Activated CD8-positive, alpha-beta memory T cell treated with anti-CD3 and anti-CD28 coated beads for 36 hours (primary cell): ENCODE measurements at regions not wholly inside any gene's neighbourhood (a gene's known extent, or its start where the extent isn't known, plus 50 kb on each side); places are given as distances from the start of the nearest gene placed in this dataset.
"Not testable (repeated sequence)": the region's sequence is repeated elsewhere in the genome, so short reads cannot be mapped to it uniquely, and the experiment has no call there.

Experiments used
- CTCF ChIA-PET: fragments of 350-600 bp; sonication (Branson Sonifier 250); formaldehyde crosslinking; loops from one replicate; lab custom pipeline; 2021; ENCODE audit warnings: antibody characterized with exemption; lab: Charles Lee
- POLR2A ChIA-PET: fragments of 350-600 bp; sonication (Branson Sonifier 250); formaldehyde crosslinking; loops from one replicate; lab custom pipeline; 2021; ENCODE audit warnings: antibody characterized with exemption; lab: Charles Lee

DNA sequence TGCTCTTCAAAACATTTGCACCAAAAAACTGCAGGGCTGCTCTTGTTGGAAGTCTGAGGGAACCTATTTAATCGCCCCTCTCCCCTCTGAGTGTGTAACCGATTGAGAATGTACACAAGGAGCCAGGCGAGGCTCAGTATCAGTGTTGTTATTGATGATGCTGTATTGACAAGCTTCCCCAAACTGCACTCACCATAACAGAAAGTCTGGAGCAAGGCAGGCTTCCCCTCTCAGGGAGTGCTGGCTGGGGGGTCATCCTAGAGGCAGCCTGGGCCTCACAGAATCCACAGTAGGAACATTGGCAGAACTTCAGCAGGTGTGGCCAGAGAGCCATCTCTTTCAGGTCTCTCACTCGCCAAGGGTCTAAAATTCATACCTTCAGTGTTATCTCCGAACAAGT, 58.1 kb upstream of the TUNAR start:
- ChIA-PET POLR2A (no interaction called here), CTCF (no interaction called here)

DNA sequence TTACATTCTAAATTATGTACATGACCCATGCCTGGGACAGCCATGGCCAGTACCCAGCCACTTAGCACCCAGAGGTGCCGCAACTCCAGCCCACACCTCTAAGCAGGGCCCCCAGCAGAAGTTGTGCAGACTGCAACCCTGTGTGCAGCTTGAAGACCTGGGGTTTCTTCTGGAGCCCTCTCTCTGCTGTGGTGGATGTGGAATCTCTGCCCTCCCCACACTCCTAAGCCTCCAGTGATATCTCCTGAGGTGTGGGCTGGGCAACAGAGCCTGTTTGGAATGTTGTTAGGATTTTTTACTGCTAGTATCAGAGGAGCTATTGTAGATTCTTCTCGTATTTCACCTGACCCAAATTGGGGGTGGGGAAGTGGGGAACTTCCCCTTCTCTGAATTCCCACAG, 59.4 kb upstream of the TUNAR start:
- POLR2A ChIA-PET: no interaction called here
- CTCF ChIA-PET: no interaction called here

DNA sequence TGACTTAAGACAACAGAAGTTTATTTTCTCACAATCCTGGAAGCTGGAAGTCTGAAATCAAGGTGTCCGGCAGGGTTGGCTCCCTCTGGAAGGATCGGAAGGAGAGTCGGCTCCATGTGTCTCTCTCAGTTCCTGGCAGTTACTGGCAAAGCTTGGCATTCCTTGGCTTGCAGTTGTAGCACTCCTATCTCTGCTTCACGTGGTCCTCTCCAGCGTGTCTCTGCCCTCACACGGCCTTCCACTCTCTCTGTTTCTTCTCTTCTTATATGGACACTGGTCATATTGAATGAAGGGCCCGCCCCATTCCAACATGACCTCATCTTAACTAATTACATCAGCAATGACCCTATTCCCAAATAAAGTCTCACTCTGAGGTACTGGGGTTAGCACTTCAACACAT, 60.1 kb upstream of the TUNAR start:
- ChIA-PET CTCF (no interaction called here), POLR2A (no interaction called here)

DNA sequence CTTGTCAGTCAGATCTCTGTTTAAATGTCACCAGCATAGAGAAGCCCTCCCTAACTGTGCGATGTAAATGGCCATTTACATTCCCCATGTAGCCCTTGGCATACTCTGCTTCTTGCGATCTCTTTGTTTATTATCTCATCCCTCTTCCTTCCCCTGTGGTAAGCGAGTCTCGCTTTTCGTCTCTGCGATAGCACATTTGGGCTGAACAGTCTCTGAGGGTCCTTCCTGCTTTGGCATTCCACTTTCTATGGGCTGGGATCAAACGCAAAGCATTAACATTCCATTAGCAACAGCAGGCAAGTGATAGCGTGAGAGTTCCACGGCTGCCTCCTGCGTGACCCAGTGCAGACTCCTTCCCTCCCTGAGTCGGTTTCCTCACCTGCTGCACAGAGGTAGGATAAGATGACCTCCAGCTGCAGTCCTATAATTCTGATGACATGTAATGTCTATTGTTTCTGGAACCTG, 61.4 kb upstream of the TUNAR start:
- POLR2A ChIA-PET: no interaction called here
- CTCF ChIA-PET: no interaction called here

DNA sequence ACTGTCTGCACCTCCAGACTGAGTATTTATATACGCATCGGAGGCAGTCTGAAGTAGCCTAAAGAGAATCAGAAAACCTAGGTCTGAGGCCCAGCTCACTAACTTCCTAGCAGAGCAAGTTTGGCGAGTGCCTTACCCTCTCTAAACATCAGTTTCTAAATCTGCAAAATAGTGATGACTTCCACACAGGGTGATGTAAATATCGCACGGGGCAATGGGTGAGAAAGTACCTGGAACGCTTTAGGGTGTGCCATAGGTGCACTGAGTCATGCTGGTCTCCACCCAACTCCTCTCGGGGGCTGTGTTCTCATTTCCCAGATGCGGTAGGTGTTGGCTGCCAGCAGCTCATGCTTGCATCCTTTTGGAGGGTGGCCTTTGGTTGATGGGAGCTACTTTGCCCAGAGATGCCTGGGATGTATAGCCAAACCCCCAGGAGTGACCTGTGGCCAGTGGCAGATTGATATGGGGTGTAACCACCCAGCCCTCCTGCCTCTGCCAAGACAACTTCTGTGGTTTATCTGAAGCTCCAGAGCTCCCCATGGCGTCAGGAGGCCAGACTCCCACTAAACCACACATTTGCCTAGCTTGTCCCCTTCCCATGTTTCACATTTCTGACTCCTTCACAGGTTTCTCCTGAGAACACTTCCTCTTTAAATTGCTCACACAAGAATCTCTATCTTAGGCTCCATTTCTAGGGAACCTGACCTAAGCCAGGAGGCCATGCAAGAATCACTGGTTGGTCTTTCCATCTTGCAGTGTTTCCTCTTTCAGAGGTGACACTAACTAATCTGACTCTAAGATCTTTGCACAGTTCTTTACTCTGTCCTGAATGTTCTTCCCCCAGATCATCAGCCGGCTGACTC, 62.0 kb upstream of the TUNAR start:
- CTCF ChIA-PET: no interaction called here
- POLR2A ChIA-PET: no interaction called here

DNA sequence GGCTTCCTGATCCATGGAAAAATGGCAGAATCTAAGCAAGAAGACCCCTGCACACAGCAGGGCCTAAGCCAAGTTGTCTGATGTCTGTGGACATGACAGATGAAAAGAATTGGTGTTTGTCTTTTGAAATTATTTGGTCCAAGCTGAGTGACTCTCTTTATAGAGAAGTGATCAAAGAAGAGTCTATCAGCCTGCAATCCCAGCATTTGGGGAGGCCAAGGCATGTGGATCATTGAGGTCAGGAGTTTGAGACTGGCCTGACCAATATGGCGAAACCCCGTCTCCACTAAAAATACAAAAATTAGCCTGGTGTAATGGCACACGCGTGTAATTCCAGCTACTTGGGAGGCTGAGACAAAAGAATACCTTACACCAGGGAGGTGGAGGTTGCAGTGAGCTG, 64.8 kb upstream of the TUNAR start:
- POLR2A ChIA-PET: no interaction called here
- CTCF ChIA-PET: no interaction called here

DNA sequence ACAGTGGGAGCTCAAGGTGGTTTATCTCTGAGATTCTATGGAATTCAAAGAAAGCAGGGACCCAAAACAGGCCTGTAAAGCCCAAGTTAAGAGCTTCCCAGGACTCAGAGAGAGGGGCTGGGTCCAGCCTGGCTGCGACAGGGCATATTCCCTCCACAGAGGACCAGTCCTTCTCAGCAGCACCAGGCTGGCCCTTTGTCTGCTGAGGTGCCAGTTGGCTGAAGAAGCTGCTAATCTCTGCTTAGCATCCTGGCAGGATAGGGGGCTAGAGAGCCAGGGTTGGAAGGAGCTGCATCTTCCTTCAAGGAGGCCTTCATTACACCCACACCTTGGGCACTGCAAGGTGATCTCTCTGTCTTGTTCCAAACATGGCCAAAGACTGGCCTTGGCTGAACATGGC, 68.3 kb upstream of the TUNAR start:
- POLR2A ChIA-PET: no interaction called here

DNA sequence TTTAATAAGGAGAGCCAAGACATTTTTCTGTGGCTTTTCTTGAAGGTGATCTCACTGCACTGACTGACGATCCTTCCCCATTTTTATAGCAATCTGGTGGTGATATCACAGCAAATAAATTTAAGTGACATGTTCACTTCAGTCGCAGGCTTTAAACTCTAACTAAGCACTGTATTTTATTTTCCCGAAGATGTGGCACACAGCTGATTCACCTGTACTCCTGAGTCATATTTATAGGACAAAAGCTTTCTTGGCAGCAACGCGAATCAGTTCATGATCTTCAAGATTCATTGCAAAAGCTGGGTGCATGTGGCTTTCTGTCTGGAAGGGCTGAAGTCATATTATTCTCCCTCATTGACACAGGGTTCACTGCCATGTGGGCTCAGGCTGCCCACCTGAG, 79.8 kb upstream of the TUNAR start:
- CTCF ChIA-PET: no interaction called here
- POLR2A ChIA-PET: no interaction called here

More for the DNA sequence above, 68.3 kb upstream of the TUNAR start:
- CTCF ChIA-PET: no interaction called here

DNA sequence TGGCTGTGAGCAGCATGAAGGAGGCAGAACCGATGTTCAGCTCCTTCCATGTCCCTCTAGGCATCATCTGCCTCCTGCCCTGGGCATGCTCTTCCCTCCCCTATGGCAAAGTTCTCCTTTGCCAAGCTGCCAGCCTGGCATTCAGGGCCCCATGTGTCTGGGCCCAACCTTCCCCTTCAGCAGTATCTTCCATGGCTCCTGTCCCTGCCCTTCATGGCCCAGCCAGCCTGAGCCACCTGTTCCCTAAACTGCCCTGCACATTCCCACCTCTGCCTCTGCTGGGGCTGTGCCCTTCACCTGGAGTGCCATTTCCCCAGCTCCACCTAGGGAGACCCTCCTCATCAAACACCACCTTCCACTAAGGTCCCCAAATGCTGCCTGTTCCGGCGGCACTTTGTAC, 74.0 kb upstream of the TCL1A start:
- POLR2A ChIA-PET: no interaction called here
- CTCF ChIA-PET: no interaction called here

DNA sequence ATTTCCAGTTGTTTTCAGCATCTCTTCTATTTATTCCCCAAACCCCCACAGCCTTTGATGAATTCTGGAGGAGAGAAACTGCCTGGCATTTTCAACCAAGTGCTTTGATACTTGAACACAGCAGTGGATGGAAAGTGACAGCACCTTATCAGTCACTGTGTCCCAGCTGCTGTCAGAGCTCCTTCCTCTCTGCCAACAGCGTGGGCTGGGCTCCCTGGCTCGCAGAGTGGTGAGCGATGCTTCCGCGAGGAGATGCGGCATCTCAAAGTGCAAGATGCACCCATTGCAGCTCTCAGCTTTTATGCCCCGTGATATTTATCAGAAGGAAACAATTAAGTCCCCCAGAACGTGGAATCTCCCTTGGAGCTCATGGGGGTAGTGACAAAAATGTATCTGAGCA, 72.6 kb upstream of the TCL1A start:
- CTCF ChIA-PET: no interaction called here
- POLR2A ChIA-PET: no interaction called here

DNA sequence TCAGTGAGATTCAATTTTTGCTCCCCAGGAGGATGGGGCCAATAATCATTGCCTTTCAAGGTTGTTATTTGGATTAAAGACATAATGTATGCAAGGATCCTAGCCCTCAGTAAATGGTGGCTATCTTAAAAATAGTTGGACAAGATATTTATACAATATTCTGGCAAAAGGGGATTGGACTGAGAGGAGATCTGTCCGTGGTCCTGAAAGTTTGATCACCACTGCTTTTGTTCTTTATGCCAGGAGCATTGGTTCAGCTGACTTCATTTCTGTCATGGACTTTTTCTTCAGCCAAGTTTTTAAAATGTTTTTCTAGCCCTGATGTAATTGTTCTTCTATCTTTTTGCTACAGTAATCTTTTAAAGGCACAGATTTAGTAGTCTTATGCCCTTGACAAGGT, 70.2 kb upstream of the TCL1A start:
- CTCF ChIA-PET: no interaction called here

DNA sequence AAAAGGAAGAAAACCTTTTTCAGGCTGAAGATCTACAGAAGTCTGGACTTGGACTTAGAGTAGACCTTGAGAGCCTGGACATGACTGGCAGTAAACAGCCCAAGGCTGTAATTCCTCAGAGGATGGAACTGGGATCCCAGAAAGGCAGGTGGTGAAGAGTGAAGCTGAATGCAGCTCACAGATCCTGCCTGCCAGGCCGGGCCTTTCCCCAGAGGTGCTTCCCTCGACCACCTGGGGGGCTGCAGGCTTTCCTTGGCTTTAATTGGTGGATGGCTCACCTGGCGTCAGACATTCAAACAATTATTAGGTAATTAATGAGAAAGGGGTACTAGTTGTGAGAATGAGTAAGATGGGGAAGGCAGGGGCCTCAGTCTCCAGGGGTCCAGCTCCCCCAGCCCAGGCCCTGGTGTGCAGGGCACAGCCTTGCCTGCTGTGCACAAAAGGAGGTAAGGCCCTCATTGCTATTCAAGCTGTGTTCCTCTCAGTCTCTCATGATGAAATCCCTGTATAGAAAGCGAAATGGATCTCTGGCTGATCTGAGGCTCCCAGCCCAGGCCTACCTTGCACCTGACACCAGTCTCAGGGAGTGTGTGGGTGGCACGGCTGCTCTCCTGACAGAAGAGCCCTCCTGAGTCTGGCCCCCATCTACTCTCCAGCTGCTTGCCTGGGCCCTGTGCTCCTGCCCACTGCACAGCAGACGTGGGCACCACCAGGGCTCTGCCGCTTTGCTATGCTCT, 63.0 kb upstream of the TCL1A start:
- CTCF ChIA-PET: no interaction called here
- POLR2A ChIA-PET: no interaction called here

More for the DNA sequence above, 70.2 kb upstream of the TCL1A start:
- POLR2A ChIA-PET: no interaction called here

DNA sequence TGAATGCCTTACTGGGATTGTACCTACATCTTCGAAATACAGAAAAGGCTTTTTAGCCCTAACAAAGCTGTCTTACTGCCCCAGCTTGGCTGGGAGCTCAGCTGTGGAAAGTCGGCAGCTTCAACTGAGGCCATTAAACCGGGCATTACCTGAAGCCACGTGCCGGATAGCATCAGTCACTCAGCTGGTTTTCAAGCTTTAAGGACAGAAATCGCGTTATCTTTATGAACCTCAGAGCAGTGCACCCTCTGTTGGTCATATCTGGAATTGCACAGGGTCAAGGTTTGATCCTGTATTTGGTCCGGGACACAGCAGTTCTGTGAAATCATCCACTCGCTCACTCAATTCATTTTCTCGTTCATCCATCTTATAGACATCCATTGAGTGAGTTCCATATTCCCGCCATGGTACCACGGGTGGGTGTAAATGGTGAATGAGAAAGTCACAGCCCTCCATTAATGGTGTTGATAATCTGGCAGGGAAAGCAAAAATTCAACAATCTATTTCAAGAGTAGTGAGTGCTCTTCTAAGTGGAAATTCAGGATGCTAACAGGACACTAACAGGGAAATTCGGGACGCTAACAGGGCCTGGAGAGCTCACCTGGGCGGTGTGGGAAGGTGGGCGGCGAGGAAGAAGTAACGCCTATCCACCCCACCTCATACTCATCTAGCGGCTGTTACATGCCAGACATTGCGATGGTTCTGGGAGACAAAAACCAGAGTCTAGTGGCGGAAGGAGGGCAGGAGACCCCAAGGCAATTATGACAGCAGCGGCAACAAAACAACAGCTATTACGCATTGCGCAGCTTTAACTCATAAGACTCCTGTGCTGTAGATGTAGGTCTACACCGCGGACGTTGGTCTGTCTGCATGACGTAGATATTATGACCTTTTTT, 60.6 kb upstream of the TCL1A start:
- ChIA-PET POLR2A (no interaction called here), CTCF (interaction anchor here (0.6 to 2.4 kb wide), 7 partner anchors 9 to 1594 kb away, joined by 3 to 11 read pairs (median 4); no protein-coding TSS in a partner anchor)

DNA sequence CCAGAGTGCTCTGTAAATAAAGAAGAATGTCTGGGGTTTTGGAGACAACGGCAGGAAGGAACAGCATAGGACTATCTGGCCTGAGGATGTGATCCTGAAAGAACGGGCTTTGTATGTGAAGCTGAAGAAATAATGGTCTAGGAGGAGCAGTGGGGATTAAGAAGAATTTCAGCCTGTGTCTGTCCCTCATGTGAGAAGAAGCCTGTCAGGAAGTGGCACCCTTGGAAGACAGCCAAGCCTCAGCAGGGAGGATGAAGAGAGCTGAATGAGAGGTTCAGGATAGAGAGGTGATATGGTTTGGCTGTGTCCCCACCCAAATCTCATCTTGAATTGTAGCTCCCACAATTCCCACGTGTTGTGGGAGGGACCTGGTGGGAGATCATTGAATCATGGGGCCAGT, 56.9 kb upstream of the TCL1A start:
- CTCF ChIA-PET: no interaction called here

DNA sequence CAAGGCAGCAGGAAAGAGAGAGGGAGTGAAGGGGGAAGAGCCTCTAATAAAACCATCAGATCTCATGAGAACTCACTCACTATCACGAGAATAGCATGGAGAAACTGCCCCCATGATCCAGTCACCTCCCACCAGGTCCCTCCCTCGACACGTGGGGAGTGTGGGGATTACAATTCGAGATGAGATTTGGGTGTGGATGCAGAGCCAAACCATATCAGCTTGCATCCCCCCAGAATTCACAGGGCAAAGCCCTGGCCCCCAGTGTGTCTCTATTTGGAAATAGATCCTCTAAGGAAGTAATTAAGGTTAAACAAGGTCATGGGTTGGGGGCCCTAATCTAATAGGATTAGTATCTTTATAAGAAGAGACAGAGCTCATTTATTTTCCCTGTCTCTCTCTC, 56.1 kb upstream of the TCL1A start:
- ChIA-PET CTCF (no interaction called here), POLR2A (no interaction called here)

More for the DNA sequence above, 56.9 kb upstream of the TCL1A start:
- POLR2A ChIA-PET: no interaction called here

DNA sequence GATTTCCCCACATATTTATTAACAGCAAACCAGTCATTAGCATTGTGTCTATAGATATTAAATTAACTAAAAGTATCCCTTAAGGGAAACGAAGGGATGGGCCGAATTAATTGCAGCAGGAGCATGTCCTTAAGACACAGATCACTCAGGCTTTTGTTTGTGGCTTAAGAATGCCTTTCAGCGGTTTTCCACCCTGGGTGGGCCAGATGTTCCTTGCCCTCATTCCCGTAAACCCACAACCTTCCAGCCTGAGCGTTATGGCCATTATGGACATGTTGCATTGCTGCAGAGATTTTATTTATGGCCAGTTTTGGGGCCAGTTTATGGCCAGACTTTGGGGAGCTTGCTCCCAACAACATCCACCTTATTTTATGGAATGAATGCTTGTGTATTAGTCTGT, 55.5 kb upstream of the TCL1A start:
- CTCF ChIA-PET: not testable (repeated sequence)
- POLR2A ChIA-PET: interaction anchor here (0.6 kb wide), 1 partner anchor 197 kb away, joined by 3 read pairs; no protein-coding TSS in a partner anchor

DNA sequence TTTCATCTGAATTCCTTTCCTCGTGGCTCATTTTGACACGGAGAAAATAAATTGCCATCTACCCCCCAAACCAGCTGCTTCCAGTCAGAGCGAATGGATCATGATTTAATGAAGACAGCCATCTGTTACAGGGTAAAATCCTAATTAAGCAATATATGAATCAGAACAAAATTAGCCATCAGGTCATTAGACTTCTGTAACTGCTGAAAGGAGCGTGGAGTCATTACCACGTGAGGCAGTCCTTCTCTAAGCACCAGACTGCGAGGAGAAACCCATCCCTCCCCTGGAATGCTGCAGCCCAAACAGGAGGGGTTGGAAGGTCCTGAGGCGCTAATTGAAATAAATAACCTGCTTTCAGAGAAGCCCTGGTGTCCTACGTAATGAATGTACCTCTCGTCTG, 51.1 kb upstream of the TCL1A start:
- ChIA-PET CTCF (no interaction called here), POLR2A (no interaction called here)

DNA sequence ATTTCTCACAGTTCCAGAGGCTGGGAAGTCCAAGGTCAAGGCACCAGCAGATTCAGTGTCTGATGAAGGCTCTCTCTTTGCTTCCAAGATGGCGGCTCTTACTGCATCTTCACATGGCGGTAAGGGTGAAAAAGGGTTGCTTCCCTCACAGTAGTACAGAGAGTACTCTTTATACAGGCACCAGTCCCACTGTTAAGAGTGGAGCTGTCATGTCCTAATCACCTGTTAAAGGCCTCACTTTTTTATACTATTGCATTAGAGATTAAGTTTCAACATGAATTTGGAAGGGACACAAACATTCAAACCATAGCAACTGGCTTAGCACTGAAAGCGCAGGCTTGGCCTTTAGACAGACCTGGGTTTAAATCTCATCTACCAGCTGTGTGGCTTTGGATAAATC, 50.0 kb upstream of the TCL1A start:
- ChIA-PET CTCF (no interaction called here), POLR2A (no interaction called here)
